Activated T-cell treated with anti-CD3 and anti-CD28 coated beads, Interleukin-2, amount 50 U/mL, for 48 hours (primary cell): ENCODE measurements at regions not wholly inside any gene's neighbourhood (a gene's known extent, or its start where the extent isn't known, plus 50 kb on each side); places are given as distances from the start of the nearest gene placed in this dataset.
"Not testable (repeated sequence)": the region's sequence is repeated elsewhere in the genome, so short reads cannot be mapped to it uniquely, and the experiment has no call there.

Experiments
- DNase-seq, 2 experiments: peaks; one replicate each; pipeline ENCODE4 v3.0.0-alpha.2; 2020

DNA sequence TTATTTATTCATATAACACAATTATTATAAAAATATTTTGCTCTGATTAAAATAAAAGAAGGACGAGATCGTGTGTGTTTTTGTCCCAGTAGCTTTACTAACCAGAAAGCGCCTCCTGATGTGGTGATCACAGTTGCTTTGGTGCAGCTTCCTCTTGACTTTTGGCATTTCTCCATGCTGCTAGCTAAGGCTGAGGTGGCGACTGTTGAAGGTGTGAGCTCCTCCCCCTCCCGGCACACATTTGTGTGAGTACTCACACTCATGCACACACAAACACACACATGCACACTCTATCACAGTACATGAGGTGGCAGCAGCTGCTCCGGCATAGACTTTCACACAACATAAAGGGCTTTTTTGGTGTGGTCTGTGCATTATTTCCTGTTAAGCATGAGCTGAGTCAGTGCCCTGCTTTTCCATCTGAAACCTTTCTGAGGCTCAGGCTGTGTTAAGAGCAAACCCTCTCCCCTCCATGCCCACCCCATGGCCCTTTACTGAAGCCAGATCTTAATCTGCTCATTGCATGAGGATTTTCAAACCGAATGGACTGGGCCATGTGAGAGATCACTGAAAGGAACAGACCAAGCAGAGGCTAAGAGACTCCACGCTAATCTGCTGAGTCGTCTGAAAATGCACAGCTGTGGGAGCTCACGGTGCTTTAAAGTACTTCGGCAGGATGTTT lies 53.3 kb downstream of the FOXD4L1 start:
- peak; percentile 60 to 67 for DNase-seq

GRCh38 chr2:113559820-113560219 lies 61.4 kb downstream of the FOXD4L1 start:
- not testable (repeated sequence) for DNase-seq

DNA sequence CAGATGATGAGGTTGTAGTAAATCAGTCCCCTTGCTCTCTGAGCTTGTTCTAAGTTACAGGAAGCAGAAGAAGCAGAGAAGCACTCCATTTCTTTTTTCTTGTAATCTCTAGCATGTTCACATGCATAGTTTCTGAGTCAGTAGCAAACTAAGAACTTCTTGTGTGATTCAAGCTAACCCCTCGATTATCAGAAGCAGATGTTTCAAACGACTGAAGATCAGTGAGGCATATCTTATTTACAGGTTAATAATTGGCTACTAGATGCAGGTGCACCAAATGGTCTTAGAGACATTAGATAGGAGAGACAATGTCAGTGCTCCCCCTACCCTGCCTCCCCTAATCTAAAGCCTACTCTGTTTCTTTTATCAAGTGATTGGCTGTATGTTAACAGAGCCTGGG lies 64.2 kb downstream of the FOXD4L1 start:
- DNase-seq, result not testable (repeated sequence)

DNA sequence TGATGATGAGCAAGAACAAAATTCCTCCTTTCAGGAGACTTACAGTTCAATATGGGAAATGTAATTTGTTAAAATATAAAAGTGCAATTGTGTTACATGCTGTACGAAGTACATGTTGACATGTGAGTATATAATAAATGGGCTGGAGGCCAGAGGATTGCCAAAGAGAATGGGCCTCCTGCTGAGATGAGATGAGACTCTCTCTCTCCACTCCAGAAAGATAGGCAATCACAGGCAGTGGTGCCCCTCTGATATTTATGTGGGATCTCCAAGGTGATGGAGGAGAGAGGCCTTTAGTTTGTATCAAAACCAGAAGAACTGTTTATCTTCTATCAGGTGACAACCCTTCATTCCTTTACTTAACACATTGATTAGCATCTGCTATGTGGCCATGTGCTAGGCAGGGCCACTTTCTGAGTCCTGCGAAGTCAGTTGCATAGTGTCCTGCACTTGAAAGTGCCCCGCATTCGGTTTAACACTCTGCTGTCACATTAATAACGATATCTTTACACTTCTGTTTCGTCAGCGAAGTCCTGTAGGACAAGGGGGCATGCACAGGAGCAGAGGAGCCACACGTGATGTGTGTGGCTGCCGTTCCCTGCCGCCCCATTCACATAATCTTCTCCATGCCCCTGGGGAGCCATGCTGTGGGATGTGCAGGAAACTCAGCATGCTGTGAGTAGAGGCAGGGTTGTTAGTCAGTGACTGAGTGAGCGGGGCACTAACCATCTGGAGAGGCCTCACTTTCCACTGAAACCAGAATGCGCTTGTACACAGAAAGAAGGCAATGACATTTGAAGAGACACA lies 60.2 kb upstream of the RABL2A start:
- DNase-seq, result not testable (repeated sequence)

DNA sequence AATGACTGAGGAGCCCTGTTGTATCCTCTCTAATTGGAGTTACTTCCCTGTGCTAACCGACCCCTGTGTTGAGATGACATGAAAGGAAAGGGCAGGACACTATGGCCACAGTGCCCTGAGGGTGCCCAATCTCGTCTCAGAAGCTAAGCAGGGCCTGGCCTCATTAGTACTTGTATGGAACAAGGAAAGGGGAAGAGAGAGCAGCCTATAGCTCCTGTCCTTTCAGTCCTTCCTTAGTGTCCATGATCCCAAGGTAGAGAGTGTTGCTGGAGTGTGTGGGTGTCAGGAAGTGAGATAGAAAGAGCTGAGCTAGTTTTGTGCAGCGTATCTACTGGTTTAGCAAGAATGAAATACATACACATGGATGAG lies 59.6 kb upstream of the RABL2A start:
- DNase-seq, result not testable (repeated sequence)

DNA sequence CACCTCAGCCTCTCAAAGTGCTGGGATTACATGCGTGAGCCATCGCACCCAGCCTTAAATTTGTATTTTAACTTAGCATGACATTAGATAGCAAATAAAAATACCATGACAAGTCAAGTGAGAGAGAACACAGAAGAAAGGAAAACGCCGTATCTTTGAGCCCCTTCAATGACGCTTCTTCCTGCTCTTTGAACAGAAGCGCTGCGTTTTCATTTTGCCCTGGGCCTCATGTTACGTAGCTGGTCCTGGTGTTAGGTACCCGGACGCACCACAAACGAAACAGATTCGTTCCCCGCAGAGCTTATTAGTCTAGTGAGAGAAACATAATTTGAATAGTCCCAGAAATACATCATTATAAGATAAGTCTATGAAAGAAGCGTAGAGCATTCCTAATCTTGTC lies 58.8 kb upstream of the RABL2A start:
- DNase-seq, result not testable (repeated sequence)

DNA sequence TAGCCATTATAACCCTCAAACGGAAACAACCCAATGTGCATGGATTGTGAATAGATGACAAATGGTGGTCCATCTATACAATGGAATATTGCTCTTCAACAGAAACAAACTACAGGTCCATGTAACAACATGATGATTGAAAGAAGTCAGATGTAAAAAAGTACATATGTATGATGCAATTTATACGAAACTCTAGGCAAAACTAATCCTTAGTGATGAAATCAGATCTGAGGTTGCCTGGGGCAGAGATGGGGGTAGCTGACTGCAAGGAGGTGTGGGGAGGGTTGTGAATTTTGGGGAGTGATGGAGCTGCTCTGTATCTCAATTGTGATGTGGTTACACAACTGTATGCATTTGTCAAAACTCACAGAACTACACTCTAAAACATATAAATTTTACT lies 57.0 kb upstream of the RABL2A start:
- not testable (repeated sequence) for DNase-seq

DNA sequence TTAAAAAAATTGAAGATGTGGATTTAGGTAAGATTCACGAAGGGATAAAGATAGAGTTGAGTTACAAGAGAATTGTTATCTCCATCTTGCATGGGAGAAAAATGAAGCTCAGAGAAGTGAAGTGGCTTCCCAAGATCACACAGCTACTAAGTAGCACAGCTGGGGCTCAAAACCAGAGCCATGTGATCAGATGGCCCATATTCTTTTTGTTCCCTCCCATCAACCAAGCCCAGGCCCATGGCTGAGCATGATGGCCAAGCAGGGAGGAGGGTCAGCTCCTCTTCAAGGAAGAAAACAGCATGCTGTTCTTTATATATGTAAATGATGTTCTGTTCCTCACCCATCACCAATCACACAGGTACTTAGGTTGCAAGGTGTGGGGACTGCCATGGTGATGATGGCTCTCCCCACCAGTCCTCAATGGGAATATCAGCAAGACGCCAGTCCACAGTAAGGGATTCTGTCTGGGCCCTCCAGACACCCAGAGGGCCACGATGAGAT lies 56.5 kb upstream of the RABL2A start:
- not testable (repeated sequence) for DNase-seq

DNA sequence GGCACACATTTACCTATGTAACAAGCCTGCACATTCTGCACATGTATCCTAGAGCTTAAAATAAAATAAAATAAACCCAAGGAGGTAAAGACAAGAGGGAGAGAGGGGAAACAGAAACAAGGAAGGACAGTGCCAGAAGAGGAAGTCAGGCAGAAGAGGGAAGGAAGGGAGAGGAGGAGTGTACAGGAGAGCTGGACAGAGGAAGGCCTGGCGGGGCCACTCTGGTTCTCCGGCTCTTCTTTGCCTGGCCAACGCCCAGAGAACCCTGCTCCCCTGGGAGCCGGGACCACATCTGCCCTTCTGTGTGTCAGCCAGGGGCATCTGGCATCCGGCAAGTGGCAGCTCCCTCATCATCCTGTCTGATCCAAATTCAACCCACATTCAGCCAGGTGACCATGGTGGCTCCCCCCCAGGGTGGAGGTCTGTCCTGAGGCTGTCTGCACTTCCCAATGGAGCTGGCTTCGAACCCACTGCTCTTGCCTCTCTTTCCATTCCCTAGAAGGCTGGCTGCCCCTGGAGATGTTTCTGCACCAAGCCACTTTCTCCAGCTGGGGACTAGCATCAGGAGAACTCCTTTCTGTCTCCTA lies 55.5 kb upstream of the RABL2A start:
- not testable (repeated sequence) for DNase-seq

- DNase-seq, result not testable (repeated sequence)
These were observed 51.3 kb upstream of the RABL2A start for GRCh38 chr2:113575721-113576120.

- DNase-seq, result not testable (repeated sequence)
These were observed 50.7 kb upstream of the RABL2A start for GRCh38 chr2:113576353-113576752.
